ENCODE measurements at regions not wholly inside any gene's neighbourhood (a gene's known extent, or its start where the extent isn't known, plus 50 kb on each side); places are given as distances from the start of the nearest gene placed in this dataset. TPM values are rescaled to one million over a fixed set of nuclear protein-coding genes. Genes with fewer than 3 reads are reported as not detected.
"Not testable (repeated sequence)": the region's sequence is repeated elsewhere in the genome, so short reads cannot be mapped to it uniquely, and the experiment has no call there.

GRCh38 chr5:87210743-87211142 lies 56.9 kb upstream of the RASA1 start:
- no peak for DNase-seq

GRCh38 chr5:87211676-87212075 lies 56.0 kb upstream of the RASA1 start:
- DNase-seq: no peak

DNA sequence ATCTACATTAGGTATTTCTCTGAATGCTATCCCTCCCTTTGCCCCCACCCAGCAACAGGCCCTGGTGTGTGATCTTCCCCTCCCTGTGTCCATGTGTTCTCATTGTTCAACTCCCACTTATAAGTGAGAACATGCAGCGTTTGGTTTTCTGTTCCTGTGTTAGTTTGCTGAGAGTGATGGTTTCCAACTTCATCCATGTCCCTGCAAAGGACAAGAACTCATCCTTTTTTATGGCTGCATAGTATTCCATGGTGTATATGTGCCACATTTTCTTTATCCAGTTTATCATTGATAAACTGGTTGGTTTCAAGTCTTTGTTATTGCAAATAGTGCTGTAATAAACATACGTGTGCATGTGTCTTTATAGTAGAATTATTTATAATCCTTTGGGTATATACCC lies 55.5 kb upstream of the RASA1 start:
- DNase-seq: not testable (repeated sequence)

GRCh38 chr5:87217480-87217879 lies 50.2 kb upstream of the RASA1 start:
- DNase-seq: not testable (repeated sequence)

Small RNAs in the stretch of these regions (small RNA-seq; reads per million reads assigned to genes)
- gene MIR4280: not detected
- not detected for gene RN7SKP34
